Naive B cell (primary cell): ENCODE measurements at regions not wholly inside any gene's neighbourhood (a gene's known extent, or its start where the extent isn't known, plus 50 kb on each side); places are given as distances from the start of the nearest gene placed in this dataset.
"Not testable (repeated sequence)": the region's sequence is repeated elsewhere in the genome, so short reads cannot be mapped to it uniquely, and the experiment has no call there.

Source experiments
- ATAC-seq, 2 donors: fragments of 150-1000 bp; cut with Tn5 transposase; 2 replicates each; pipeline ENCODE4 v1.10.0; 2021; ENCODE audit warnings: low read depth in 2 of 2, mild to moderate bottlenecking in 2 of 2, moderate library complexity in 2 of 2
- DNase-seq: peaks from one replicate; pipeline ENCODE4 v3.0.0; 2022
- H3K27ac Mint-ChIP-seq, 6 donors: one replicate each; pipeline ENCODE4 v1.8.0; 2020 to 2022; ENCODE audit warnings: mild to moderate bottlenecking in 6 of 6, mixed read lengths in 6 of 6, moderate library complexity in 5 of 6, inconsistent platforms in 2 of 6
- H3K27me3 Mint-ChIP-seq, 3 donors: one replicate each; pipeline ENCODE4 v1.8.0; 2021 to 2022; ENCODE audit warnings: mixed read lengths in 3 of 3, mild to moderate bottlenecking in 1 of 3
- H3K36me3 Mint-ChIP-seq, 2 donors: one replicate each; pipeline ENCODE4 v1.8.0; 2020 to 2022; ENCODE audit warnings: mixed read lengths in 2 of 2, inconsistent platforms in 1 of 2, mild to moderate bottlenecking in 1 of 2
- H3K4me1 Mint-ChIP-seq, 3 donors: one replicate each; pipeline ENCODE4 v1.8.0; 2020 to 2022; ENCODE audit warnings: mixed read lengths in 3 of 3, inconsistent platforms in 1 of 3, mild to moderate bottlenecking in 1 of 3, moderate library complexity in 1 of 3
- H3K4me3 Mint-ChIP-seq, 8 donors: one replicate each; pipeline ENCODE4 v1.8.0; 2020 to 2022; ENCODE audit warnings: mild to moderate bottlenecking in 8 of 8, mixed read lengths in 8 of 8, moderate library complexity in 8 of 8, inconsistent platforms in 2 of 8
- H3K9me3 Mint-ChIP-seq, 7 donors: one replicate each; pipeline ENCODE4 v1.8.0; 2020 to 2022; ENCODE audit warnings: mixed read lengths in 7 of 7, mild to moderate bottlenecking in 5 of 7, inconsistent platforms in 2 of 7, moderate library complexity in 1 of 7

- peaks cover 0 to 7% (median 0%) of the 10 kb centered on the region in 7 donors for H3K9me3 Mint-ChIP-seq
- H3K4me3 Mint-ChIP-seq = no peak overlapping the region
- no peak for ATAC-seq
- H3K27ac Mint-ChIP-seq = no peak overlapping the region
- no peaks in the 10 kb centered on the region for H3K36me3 Mint-ChIP-seq
- DNase-seq = no peak
- H3K4me1 Mint-ChIP-seq = no peaks in the 10 kb centered on the region
- no peaks in the 10 kb centered on the region for H3K27me3 Mint-ChIP-seq
These were observed 353.5 kb upstream of the STEAP1 start for GRCh38 chr7:89800761-89801160.

- Mint-ChIP-seq H3K27me3 (no peaks in the 10 kb centered on the region), H3K9me3 (peaks cover 0 to 33% (median 11%) of the 10 kb centered on the region in 7 donors), H3K4me1 (no peaks in the 10 kb centered on the region), H3K4me3 (no peak overlapping the region), H3K27ac (no peak overlapping the region), H3K36me3 (no peaks in the 10 kb centered on the region)
- DNase-seq = no peak
- ATAC-seq = no peak
These were observed 345.0 kb upstream of the STEAP1 start for GRCh38 chr7:89809291-89809690.

- no peaks in the 10 kb centered on the region for H3K27me3 Mint-ChIP-seq
- no peak overlapping the region for H3K27ac Mint-ChIP-seq
- H3K9me3 Mint-ChIP-seq = peaks cover 0 to 22% (median 0%) of the 10 kb centered on the region in 7 donors
These were observed 341.2 kb upstream of the STEAP1 start for GRCh38 chr7:89813081-89813480.

GRCh38 chr7:89826121-89826520, 328.1 kb upstream of the STEAP1 start:
- Mint-ChIP-seq H3K27ac (no peak overlapping the region), H3K9me3 (peaks cover 0 to 7% (median 2%) of the 10 kb centered on the region in 7 donors), H3K4me3 (no peak overlapping the region), H3K36me3 (no peaks in the 10 kb centered on the region), H3K27me3 (no peaks in the 10 kb centered on the region), H3K4me1 (no peaks in the 10 kb centered on the region)
- no peak for DNase-seq
- ATAC-seq = no peak

More at GRCh38 chr7:89813081-89813480, 341.2 kb upstream of the STEAP1 start:
- H3K4me3 Mint-ChIP-seq = no peak overlapping the region
- H3K36me3 Mint-ChIP-seq = no peaks in the 10 kb centered on the region
- no peaks in the 10 kb centered on the region for H3K4me1 Mint-ChIP-seq
- no peak for DNase-seq
- ATAC-seq = no peak

- H3K36me3 Mint-ChIP-seq = no peaks in the 10 kb centered on the region
- no peak for DNase-seq
- ATAC-seq = no peak
- no peaks in the 10 kb centered on the region for H3K27me3 Mint-ChIP-seq
- peaks cover 0 to 7% (median 3%) of the 10 kb centered on the region in 7 donors for H3K9me3 Mint-ChIP-seq
- H3K4me3 Mint-ChIP-seq = no peak overlapping the region
- no peaks in the 10 kb centered on the region for H3K4me1 Mint-ChIP-seq
- no peak overlapping the region for H3K27ac Mint-ChIP-seq
These were observed 327.7 kb upstream of the STEAP1 start for GRCh38 chr7:89826557-89826956.

GRCh38 chr7:89837515-89837914, 316.8 kb upstream of the STEAP1 start:
- H3K36me3 Mint-ChIP-seq = no peaks in the 10 kb centered on the region
- DNase-seq (no peak), ATAC-seq (no peak)
- no peak overlapping the region for H3K4me3 Mint-ChIP-seq
- H3K9me3 Mint-ChIP-seq = peaks cover 0 to 3% (median 0%) of the 10 kb centered on the region in 7 donors
- H3K27ac Mint-ChIP-seq = no peak overlapping the region
- no peaks in the 10 kb centered on the region for H3K27me3 Mint-ChIP-seq
- H3K4me1 Mint-ChIP-seq = no peaks in the 10 kb centered on the region

- no peak overlapping the region for H3K4me3 Mint-ChIP-seq
- no peak for DNase-seq
- no peak overlapping the region for H3K27ac Mint-ChIP-seq
These were observed 314.9 kb upstream of the STEAP1 start for GRCh38 chr7:89839329-89839728.

GRCh38 chr7:89845952-89846351, 308.3 kb upstream of the STEAP1 start:
- Mint-ChIP-seq H3K27me3 (no peaks in the 10 kb centered on the region), H3K36me3 (no peaks in the 10 kb centered on the region), H3K4me1 (no peaks in the 10 kb centered on the region), H3K27ac (no peak overlapping the region), H3K4me3 (no peak overlapping the region), H3K9me3 (no peaks in the 10 kb centered on the region)
- ATAC-seq (no peak), DNase-seq (no peak)

More at GRCh38 chr7:89839329-89839728, 314.9 kb upstream of the STEAP1 start:
- H3K36me3 Mint-ChIP-seq = no peaks in the 10 kb centered on the region
- peaks cover 0 to 3% (median 0%) of the 10 kb centered on the region in 7 donors for H3K9me3 Mint-ChIP-seq
- no peaks in the 10 kb centered on the region for H3K4me1 Mint-ChIP-seq
- no peaks in the 10 kb centered on the region for H3K27me3 Mint-ChIP-seq
- ATAC-seq = no peak

- DNase-seq = no peak
- no peak for ATAC-seq
- Mint-ChIP-seq H3K4me1 (no peaks in the 10 kb centered on the region), H3K4me3 (no peak overlapping the region), H3K27me3 (no peaks in the 10 kb centered on the region), H3K27ac (no peak overlapping the region), H3K9me3 (no peaks in the 10 kb centered on the region), H3K36me3 (no peaks in the 10 kb centered on the region)
These were observed 305.2 kb upstream of the STEAP1 start for GRCh38 chr7:89849052-89849451.

- peaks cover 0 to 21% (median 6%) of the 10 kb centered on the region in 7 donors for H3K9me3 Mint-ChIP-seq
- not testable (repeated sequence) for ATAC-seq, H3K27me3 Mint-ChIP-seq, H3K4me1 Mint-ChIP-seq, H3K4me3 Mint-ChIP-seq, H3K27ac Mint-ChIP-seq, DNase-seq, H3K36me3 Mint-ChIP-seq
These were observed 297.2 kb upstream of the STEAP1 start for GRCh38 chr7:89857053-89857452.

- Mint-ChIP-seq H3K27me3 (no peaks in the 10 kb centered on the region), H3K27ac (no peak overlapping the region), H3K9me3 (peaks cover 0 to 21% (median 7%) of the 10 kb centered on the region in 7 donors), H3K4me1 (no peaks in the 10 kb centered on the region), H3K4me3 (no peak overlapping the region), H3K36me3 (no peaks in the 10 kb centered on the region)
- DNase-seq (no peak), ATAC-seq (no peak)
These were observed 296.5 kb upstream of the STEAP1 start for GRCh38 chr7:89857767-89858166.

GRCh38 chr7:89887489-89887888, 266.8 kb upstream of the STEAP1 start:
- peak overlapping the region in 1 of 6 donors; percentile 22 for H3K27ac Mint-ChIP-seq
- DNase-seq (no peak), ATAC-seq (no peak)
- no peaks in the 10 kb centered on the region for H3K27me3 Mint-ChIP-seq
- H3K4me1 Mint-ChIP-seq = no peaks in the 10 kb centered on the region
- H3K36me3 Mint-ChIP-seq = no peaks in the 10 kb centered on the region
- H3K9me3 Mint-ChIP-seq = peaks cover 0 to 26% (median 0%) of the 10 kb centered on the region in 7 donors
- no peak overlapping the region for H3K4me3 Mint-ChIP-seq

GRCh38 chr7:89908736-89909135, 245.5 kb upstream of the STEAP1 start:
- ATAC-seq (no peak), DNase-seq (no peak)
- H3K9me3 Mint-ChIP-seq = peaks cover 0 to 4% (median 0%) of the 10 kb centered on the region in 7 donors
- H3K4me3 Mint-ChIP-seq = no peak overlapping the region
- no peak overlapping the region for H3K27ac Mint-ChIP-seq
- H3K4me1 Mint-ChIP-seq = no peaks in the 10 kb centered on the region
- no peaks in the 10 kb centered on the region for H3K36me3 Mint-ChIP-seq
- no peaks in the 10 kb centered on the region for H3K27me3 Mint-ChIP-seq

- H3K9me3 Mint-ChIP-seq = peaks cover 0 to 4% (median 0%) of the 10 kb centered on the region in 7 donors
- H3K27ac Mint-ChIP-seq = no peak overlapping the region
- no peaks in the 10 kb centered on the region for H3K27me3 Mint-ChIP-seq
- no peaks in the 10 kb centered on the region for H3K36me3 Mint-ChIP-seq
- no peaks in the 10 kb centered on the region for H3K4me1 Mint-ChIP-seq
- no peak for ATAC-seq
- no peak for DNase-seq
- no peak overlapping the region for H3K4me3 Mint-ChIP-seq
These were observed 239.6 kb upstream of the STEAP1 start for GRCh38 chr7:89914711-89915110.

- H3K36me3 Mint-ChIP-seq = no peaks in the 10 kb centered on the region
- no peaks in the 10 kb centered on the region for H3K27me3 Mint-ChIP-seq
- H3K9me3 Mint-ChIP-seq = peaks cover 0 to 9% (median 6%) of the 10 kb centered on the region in 7 donors
- H3K4me1 Mint-ChIP-seq = no peaks in the 10 kb centered on the region
- DNase-seq (no peak), ATAC-seq (no peak)
- H3K4me3 Mint-ChIP-seq = no peak overlapping the region
- no peak overlapping the region for H3K27ac Mint-ChIP-seq
These were observed 228.1 kb upstream of the STEAP1 start for GRCh38 chr7:89926194-89926593.
